GM21786 (cell line): ENCODE measurements at regions not wholly inside any gene's neighbourhood (a gene's known extent, or its start where the extent isn't known, plus 50 kb on each side); places are given as distances from the start of the nearest gene placed in this dataset.

Experiments
- ATAC-seq: cut with Tn5 transposase; IDR thresholded peaks from one replicate; pipeline ENCODE4 v1.9.1; 2021; ENCODE audit not compliant: unreplicated experiment

DNA sequence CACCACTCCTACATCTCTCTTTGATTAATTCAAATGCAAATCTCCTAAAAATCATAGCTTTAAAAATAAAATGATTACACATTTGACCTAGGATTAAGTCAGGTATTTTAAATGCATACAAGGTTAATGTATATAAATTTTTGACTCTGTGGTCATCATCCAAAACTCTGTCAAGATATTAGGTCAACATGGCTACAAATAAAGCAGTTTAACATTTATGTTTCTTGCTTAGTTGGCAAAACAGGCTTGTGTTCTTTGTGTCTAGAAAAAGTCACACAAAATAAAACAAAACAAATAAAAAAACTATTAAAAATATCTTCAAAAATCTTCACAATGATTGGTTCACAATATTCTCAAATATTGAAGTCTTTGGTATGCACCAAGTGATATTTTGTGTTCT is 473.2 kb downstream of the LRFN5 start:
- no peak for ATAC-seq

DNA sequence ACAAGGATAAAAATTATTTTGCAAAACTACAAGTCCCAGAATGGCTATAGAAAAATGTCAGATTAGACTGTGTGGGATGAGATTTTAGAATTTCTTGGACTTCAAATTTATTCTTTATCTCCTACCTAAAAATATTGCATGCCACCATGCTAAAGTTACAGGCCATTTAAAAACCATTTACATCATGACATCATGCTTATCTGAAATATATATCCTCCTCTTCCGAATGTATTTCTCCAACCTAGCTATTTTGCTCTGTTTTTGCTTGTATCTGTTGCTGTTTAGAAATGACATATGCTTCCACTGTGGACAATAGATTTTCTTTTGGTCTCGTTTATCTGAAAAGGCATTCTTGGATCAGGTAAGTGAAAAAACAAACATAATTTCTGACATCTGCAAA is 471.7 kb downstream of the LRFN5 start:
- ATAC-seq, result no peak

DNA sequence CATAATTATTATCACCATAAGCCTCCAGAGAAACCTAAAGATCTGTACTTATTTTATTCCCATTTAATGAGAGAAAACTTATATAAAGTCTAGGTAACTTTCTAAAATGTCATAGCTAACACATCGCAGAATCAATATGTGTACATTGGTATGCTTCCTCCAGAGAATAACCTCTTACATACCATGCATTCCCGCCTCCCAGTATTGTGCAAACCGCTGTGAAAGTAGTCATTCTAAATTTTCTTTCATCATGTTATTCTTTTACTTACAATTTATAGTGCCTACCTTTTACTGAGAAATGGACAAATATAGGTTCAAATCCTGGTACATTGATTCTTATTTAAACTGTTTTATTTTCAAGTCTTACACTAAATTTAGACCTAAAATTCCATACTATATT is 463.4 kb downstream of the LRFN5 start:
- no peak for ATAC-seq

DNA sequence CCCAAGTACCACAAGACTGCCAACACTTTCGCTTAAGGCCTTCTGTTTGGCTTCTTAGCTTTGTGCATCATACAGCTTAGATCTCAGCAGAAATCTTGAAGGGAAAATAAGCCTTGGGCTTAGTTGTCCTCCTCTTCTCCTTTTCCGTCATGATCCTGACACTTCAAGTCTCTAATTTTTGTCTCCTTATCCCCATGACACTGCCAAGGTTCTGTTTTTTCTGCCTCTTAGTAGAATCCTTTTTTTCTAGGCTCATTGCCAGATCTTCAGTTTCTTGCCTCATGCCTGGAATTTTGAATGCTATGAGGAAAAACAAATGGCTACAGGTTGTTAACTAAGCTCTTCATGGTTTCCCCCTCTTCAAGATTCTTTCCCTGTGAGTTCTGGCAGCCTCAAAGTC is 450.4 kb downstream of the LRFN5 start:
- ATAC-seq, result no peak

DNA sequence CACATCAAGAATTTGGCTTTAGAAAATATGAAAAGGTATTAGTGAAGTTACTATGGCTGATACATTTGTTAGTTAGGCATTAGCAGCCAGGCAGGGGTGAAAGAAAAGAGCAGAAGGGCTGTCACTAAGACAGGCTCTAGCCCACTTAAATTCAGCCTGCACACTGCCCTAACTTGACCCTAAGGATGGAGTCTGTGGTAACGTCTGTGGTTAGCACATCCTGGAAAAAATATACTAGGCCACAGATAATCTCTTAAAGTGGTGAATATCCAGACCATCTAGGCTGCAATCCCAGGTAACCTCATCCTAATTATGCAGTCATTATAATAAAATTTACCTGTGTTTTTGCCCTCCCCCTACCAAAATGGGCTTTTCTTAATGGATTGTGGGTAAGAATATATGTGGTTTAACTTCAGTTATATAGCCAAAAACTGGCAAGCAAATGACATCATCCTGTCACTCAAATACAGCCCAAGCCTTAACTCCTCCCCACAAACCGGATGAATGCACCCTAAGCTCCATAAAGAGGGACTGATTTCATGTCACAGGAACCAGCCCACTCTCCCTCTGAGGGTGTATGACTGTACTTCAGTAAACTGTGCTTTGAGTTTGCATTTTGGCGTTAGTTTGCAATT is 440.9 kb downstream of the LRFN5 start:
- ATAC-seq, result no peak

DNA sequence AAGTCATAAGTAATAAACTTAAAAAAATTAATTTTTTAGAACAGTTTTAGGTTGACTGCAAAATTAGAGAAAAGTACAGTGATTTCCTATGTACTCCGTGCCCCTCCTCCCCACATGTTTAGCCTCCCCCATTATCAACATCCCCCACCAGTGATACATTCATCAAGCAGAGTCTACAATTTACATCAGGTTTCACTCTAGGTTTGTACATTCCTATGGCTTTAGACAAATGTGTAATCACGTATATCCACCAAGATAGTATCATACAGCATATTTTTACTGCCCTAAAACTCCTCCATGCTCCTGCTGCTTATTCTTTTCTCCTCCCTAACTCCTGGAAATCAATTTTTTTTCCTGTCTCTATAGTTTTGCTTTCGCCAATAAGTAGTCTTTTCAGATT is 438.7 kb downstream of the LRFN5 start:
- no peak for ATAC-seq

GRCh38 chr14:42028607-42029006 is 421.9 kb downstream of the LRFN5 start:
- ATAC-seq, result no peak

GRCh38 chr14:42027271-42027670 is 420.6 kb downstream of the LRFN5 start:
- no peak for ATAC-seq

DNA sequence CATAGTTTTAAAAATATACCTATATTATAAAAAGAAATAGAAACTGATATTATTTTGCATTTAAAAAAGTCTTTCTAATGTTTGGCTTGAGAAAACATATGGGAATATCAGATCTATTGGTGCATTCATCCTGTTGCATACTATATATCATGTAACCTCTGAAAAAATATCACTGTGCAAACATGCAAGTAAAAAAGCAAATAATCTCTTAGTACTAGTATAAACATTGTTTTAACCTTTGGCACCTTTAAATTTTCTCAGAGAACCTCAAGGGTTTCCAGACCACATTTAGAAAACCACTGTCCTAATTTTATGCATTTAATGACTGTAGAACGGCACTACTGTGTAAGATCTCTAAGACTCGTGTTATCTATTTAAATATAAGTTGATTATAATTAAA is 416.8 kb downstream of the LRFN5 start:
- no peak for ATAC-seq

DNA sequence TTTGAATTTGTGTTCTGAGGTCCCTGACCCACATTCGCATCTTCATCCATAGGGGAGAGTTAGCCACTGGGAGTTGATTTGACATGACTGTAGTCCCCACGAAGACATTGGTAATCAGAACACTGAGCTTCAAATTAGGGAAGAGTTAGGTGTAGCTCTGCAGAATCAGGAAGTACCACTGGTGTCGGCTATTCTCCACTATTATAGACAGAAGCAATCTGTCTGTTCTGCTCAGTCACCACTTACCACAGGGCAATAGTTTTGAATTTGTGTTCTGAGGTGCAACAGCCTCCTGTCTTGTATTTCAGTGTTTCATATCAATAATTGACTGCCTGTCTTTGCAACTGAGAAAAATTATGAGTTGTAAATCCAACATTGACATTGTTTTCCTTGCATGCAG is 407.6 kb downstream of the LRFN5 start:
- ATAC-seq, result no peak

DNA sequence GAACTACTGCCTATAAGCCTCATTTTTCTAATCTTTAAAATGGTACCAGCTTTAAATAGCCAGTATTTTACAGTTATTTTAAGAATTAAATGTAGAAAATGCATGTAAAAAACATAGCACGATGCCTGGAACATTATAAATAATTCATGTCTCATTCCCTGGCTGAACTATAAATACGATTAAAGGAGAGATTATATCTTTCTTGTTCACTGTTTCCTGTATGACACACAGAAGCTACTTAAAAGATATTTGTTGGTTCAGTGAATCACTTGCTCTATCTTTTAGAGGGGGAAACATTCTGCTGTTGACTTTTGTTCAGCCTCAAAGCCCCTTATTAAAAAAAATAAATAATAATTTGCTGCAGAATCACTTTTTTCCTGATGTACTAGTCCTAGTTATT is 406.9 kb downstream of the LRFN5 start:
- no peak for ATAC-seq

DNA sequence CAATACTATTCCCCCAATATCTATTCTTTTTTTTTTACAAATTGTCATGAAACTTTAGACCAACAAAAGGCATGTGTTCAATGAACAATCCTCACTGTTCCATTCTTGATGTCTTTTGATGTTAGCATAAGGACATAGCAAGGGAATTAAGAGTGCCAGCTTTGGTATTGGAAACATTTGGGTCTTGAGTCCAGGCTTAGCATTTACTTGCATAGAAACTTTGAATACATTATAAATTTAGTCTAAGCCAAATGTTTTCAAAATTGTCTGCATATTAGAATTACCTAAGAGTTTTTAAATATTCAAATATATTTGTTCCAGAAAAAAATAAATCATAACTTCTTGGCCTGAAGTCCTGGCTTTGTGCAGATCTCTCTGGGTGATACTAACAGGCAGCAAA is 406.5 kb downstream of the LRFN5 start:
- ATAC-seq, result no peak

DNA sequence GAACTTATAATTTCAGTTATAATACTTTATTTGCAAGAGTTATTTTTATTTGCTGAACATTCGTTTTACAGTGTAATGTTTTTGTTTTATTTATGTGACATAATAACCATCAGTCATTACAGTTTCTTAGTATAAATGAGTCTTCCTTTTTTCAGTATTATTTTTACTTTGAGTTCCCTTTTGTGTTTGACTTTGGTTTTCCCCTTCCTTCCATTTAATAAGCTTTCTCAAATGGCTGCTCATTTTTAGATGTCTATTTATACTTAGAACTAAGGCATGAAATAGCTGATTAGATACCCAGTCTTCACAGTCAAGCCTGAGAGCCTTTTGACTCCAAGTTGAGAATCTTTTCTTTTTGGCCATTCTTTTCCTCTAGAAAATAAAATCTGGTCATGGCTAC is 404.5 kb downstream of the LRFN5 start:
- ATAC-seq, result no peak

- no peak for ATAC-seq
Measured at GRCh38 chr14:42004321-42004720, 397.6 kb downstream of the LRFN5 start.

DNA sequence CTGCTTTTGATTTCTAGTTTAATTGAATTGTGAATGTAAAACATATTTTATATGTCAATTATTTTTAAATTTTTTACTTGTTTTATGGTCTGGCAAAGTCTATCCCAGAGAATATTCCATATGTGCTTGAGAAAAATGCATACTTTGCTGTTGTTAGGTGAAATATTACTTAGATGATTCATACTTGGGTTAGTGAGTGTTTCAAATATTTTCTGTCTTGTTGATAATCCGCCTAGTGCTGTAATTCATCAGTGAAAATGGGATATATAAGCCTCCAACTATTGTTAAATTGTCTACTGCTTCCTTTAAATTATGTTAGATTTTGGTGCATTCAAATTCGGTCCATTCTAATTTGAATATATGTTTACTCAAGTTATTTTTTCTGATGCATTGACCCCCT is 395.5 kb downstream of the LRFN5 start:
- ATAC-seq, result no peak

- no peak for ATAC-seq
Measured at GRCh38 chr14:42001431-42001830, 394.8 kb downstream of the LRFN5 start.

DNA sequence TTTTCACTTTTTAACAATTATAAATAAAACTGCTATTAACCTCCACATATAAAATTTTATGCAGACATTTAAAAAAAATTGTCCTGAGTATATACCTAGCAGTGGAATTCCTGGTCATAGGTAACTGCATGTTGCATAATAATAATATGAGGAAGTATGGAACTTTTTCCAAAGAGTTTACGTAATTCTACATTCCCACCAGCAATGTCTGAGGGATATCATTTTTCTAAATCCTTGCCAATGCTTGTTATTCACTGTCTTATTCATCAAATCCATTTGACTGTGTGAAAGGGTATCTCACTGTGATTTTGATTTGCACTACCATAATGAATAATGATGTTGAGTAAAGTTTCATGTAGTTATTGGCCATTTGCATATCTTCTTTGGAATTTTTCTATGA is 393.8 kb downstream of the LRFN5 start:
- ATAC-seq, result no peak

DNA sequence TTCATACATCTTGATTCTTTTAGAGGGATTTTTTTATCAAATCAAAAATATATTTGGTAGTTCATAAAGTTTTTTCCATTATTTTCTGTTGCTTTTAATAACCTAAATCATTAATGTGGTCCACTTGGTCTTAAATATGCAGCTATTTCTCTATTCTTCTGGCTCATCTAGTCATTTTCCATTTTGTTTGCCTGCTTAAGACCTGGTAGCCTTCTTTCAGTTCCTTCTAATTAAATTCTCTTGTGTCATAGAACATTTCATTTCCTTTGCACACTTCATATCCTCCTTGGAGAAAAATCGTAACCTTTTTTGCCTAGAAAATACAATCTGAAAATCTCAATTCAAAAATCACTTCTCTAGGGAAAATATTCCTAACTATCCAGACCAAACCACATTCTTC is 387.0 kb downstream of the LRFN5 start:
- no peak for ATAC-seq

DNA sequence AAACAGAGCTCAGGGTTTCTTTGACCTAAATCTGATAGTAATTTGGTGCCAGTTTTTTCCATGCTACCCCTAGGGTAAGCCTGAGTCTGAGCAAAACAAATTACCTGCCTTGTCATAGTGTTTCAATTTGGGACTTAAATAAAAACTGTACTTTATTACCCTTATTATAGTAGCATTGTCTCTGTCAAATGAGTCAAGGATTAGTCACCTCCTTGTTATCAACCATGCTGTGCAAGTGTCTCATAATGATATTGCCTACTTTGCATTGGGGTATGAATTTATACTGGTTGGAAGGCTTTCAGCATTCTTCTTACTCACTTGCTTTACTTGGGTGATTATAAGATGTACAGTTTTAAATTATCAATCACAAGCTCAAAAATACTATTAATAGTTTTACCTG is 380.0 kb downstream of the LRFN5 start:
- no peak for ATAC-seq

DNA sequence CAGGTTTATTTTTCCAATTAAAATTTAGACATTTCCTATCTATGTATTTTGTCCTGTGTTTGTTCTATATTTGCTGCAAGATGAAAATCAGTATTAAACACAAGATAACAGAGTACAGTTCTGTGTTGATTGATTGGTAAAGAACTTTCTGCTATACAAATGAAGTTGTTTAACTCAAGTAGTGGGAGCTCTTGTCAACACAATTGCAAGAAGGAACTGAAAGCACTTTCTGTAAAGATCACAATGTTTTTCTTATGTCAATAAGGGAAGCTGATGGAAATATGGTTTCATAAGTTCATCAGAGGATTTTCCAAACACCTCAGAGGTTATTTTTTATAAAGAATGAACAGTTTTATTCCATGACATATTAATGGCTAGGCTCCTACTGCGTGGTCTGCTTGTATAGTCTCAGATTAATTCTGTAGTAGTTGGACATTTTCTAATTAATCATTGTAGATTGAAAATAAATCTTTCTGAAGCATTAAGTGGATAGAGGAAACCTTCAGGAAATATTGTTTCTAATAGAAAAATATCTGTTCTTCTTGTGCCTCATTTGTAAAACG is 379.5 kb downstream of the LRFN5 start:
- ATAC-seq, result no peak

- no peak for ATAC-seq
Measured at GRCh38 chr14:41973178-41973577, 366.5 kb downstream of the LRFN5 start.

- ATAC-seq, result no peak
Measured at GRCh38 chr14:41972531-41972930, 365.9 kb downstream of the LRFN5 start.

DNA sequence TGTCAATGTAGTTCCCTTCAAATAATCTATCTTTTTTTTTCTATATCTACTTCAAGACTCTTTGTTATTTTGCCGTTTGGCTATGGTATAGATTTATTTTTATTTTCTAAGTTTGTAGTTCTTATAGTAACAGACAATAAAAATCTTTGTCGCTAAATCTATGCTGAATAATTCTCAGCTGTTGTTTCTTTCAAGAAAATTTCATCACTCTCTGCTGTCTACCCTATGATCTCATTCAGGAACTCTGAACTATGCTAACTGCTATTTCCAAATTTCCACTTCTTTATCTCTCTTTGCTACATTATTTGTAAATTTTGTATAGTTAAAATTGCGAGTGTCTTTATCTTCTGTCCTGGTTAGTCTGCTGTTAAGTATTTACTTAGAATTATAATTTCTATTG is 353.6 kb downstream of the LRFN5 start:
- no peak for ATAC-seq
